ENCODE measurements at regions not wholly inside any gene's neighbourhood (a gene's known extent, or its start where the extent isn't known, plus 50 kb on each side); places are given as distances from the start of the nearest gene placed in this dataset.

DNA sequence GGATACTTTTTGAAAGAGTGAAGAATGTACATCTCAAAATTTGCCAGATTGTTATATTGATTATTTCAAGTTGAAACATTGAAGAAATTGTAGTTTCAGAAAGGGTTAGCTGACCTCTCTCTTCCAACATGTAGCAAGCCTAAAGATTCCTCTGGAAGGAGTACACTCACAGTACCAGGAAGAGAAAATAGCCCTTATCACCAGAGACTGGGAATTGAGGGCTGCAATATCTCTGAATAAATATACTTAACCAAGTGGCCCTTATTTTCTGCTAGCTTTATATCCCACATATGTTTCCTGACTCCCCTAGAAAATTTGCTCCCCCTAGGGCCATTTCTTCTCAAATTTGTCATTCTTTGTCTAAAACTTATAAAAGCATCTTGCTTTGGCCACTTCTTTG lies 332.2 kb downstream of the GASK1B start:
- CTCF ChIA-PET: no interaction called here
- H3K4me3 ChIP-seq: no peak overlapping the region
- BruUV-seq (replicated peaks): no TSS peak

DNA sequence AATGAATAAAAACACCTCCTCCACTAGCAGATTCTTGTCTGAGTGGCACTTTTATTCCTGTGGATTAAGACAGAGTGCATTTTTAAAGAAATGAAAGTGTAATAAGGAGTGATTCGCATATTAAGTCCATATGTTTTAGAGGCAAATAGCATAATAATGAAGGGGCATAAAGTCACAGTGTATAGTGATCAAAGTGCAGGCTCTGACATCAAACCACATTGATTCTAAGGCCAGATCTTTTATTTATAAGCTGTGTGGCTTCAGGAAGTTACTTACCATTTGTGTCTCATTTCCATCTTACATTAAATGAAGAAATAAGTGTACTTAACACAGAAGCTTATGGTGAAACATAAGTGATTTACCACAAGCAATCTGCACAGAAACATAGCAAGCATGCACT lies 332.8 kb downstream of the GASK1B start:
- Histone ChIP-seq H3K27me3 (ENCODE audit: insufficient read depth, low read depth) (no peaks in the 10 kb centered on the region), H3K9me3 (ENCODE audit: insufficient read depth, low read depth) (no peaks in the 10 kb centered on the region), H3K4me3 (no peak overlapping the region), H3K27ac (no peak overlapping the region), H3K36me3 (ENCODE audit: low read depth) (no peaks in the 10 kb centered on the region), H2AFZ (no peak overlapping the region), H3K4me1 (replicated peaks; ENCODE audit: insufficient read depth) (no peaks in the 10 kb centered on the region), H3K4me2 (no peak overlapping the region), H3K9me2 (ENCODE audit: insufficient read depth) (no peaks in the 10 kb centered on the region), H3K79me2 (ENCODE audit: low read depth) (no peaks in the 10 kb centered on the region), H4K20me1 (ENCODE audit: insufficient read depth) (no peaks in the 10 kb centered on the region), H3F3A (ENCODE audit: insufficient read depth, low read depth) (no peaks in the 10 kb centered on the region)
- intact Hi-C loops (cut with micrococcal nuclease; ENCODE audit: unreplicated experiment): no loop called here
- CTCF ChIA-PET: no interaction called here
- BruUV-seq (replicated peaks): no TSS peak
- TF ChIP-seq EZH2 (IDR thresholded peaks at IDR 0.05; ENCODE audit: low read depth): no peak
- TF ChIP-seq, protein P1, sequence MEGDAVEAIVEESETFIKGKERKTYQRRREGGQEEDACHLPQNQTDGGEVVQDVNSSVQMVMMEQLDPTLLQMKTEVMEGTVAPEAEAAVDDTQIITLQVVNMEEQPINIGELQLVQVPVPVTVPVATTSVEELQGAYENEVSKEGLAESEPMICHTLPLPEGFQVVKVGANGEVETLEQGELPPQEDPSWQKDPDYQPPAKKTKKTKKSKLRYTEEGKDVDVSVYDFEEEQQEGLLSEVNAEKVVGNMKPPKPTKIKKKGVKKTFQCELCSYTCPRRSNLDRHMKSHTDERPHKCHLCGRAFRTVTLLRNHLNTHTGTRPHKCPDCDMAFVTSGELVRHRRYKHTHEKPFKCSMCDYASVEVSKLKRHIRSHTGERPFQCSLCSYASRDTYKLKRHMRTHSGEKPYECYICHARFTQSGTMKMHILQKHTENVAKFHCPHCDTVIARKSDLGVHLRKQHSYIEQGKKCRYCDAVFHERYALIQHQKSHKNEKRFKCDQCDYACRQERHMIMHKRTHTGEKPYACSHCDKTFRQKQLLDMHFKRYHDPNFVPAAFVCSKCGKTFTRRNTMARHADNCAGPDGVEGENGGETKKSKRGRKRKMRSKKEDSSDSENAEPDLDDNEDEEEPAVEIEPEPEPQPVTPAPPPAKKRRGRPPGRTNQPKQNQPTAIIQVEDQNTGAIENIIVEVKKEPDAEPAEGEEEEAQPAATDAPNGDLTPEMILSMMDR (conservative IDR thresholded peaks at IDR 0.05): no peak
- POLR2A ChIA-PET (ENCODE audit: unreplicated experiment): no interaction called here
- no peak for DNase-seq

More for the DNA sequence above, 332.2 kb downstream of the GASK1B start:
- H3K27me3 ChIP-seq (ENCODE audit: insufficient read depth, low read depth): no peaks in the 10 kb centered on the region
- no peaks in the 10 kb centered on the region for H3K9me2 ChIP-seq (ENCODE audit: insufficient read depth)
- no peaks in the 10 kb centered on the region for H3K4me1 ChIP-seq (replicated peaks; ENCODE audit: insufficient read depth)
- intact Hi-C loops (cut with micrococcal nuclease; ENCODE audit: unreplicated experiment): no loop called here
- no peak for DNase-seq
- H3K4me2 ChIP-seq: no peak overlapping the region
- TF ChIP-seq EZH2 (IDR thresholded peaks at IDR 0.05; ENCODE audit: low read depth): no peak
- TF ChIP-seq, protein P1 (conservative IDR thresholded peaks at IDR 0.05): no peak
- POLR2A ChIA-PET (ENCODE audit: unreplicated experiment): no interaction called here
- no peaks in the 10 kb centered on the region for H3K9me3 ChIP-seq (ENCODE audit: insufficient read depth, low read depth)
- no peak overlapping the region for H3K27ac ChIP-seq
- H3F3A ChIP-seq (ENCODE audit: insufficient read depth, low read depth): no peaks in the 10 kb centered on the region
- H2AFZ ChIP-seq: no peak overlapping the region
- H4K20me1 ChIP-seq (ENCODE audit: insufficient read depth): no peaks in the 10 kb centered on the region
- no peaks in the 10 kb centered on the region for H3K79me2 ChIP-seq (ENCODE audit: low read depth)
- H3K36me3 ChIP-seq (ENCODE audit: low read depth): no peaks in the 10 kb centered on the region

DNA sequence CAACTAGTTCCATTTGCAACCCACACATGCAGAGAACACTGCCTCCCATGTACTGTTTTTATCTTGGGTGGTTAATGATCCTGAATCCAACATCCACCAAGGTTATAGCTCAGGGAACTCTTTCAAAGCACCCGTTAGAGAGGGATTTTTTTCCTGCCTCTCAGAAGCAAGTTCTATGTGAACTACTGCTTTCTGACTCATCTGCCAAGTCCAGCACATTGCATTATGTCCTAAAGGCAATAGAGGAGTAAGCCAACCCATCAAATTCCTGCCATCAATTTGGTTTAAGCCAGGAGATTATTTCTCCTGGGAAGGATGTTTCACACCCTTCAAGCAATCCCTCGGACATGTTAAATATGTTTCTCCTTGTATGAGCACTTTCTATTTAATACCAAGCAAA lies 334.5 kb downstream of the GASK1B start:
- CTCF ChIA-PET: no interaction called here
- Histone ChIP-seq H3K4me2 (no peak overlapping the region), H4K20me1 (ENCODE audit: insufficient read depth) (no peaks in the 10 kb centered on the region), H3K4me3 (no peak overlapping the region), H3K36me3 (ENCODE audit: low read depth) (no peaks in the 10 kb centered on the region), H3F3A (ENCODE audit: insufficient read depth, low read depth) (no peaks in the 10 kb centered on the region), H3K9me3 (ENCODE audit: insufficient read depth, low read depth) (no peaks in the 10 kb centered on the region), H3K4me1 (replicated peaks; ENCODE audit: insufficient read depth) (no peaks in the 10 kb centered on the region), H2AFZ (no peak overlapping the region), H3K79me2 (ENCODE audit: low read depth) (no peaks in the 10 kb centered on the region), H3K9me2 (ENCODE audit: insufficient read depth) (no peaks in the 10 kb centered on the region), H3K27me3 (ENCODE audit: insufficient read depth, low read depth) (no peaks in the 10 kb centered on the region), H3K27ac (no peak overlapping the region)
- no peak for TF ChIP-seq EZH2 (IDR thresholded peaks at IDR 0.05; ENCODE audit: low read depth)
- TF ChIP-seq, protein P1 (conservative IDR thresholded peaks at IDR 0.05): no peak
- POLR2A ChIA-PET (ENCODE audit: unreplicated experiment): no interaction called here
- no peak for DNase-seq
- intact Hi-C loops (cut with micrococcal nuclease; ENCODE audit: unreplicated experiment): no loop called here
- no TSS peak for BruUV-seq (replicated peaks)

All from PC-9 (cell line).